GM12878 (cell line): ENCODE measurements at regions not wholly inside any gene's neighbourhood (a gene's known extent, or its start where the extent isn't known, plus 50 kb on each side); places are given as distances from the start of the nearest gene placed in this dataset.

Experiments
- CREB1 ChIP-seq: IDR thresholded peaks from 2 replicates; pipeline ENCODE4 v1.6.1; 2012; ENCODE audit warnings: low read depth, mild to moderate bottlenecking, inconsistent platforms
- FOS ChIP-seq: IDR thresholded peaks from 3 replicates; pipeline ENCODE4 v1.6.1; 2011; ENCODE audit warnings: borderline replicate concordance; ENCODE audit not compliant: insufficient read length; ENCODE audit errors: extremely low read depth
- GATAD2B ChIP-seq: fragments of 450-650 bp; conservative IDR thresholded peaks from 2 replicates; pipeline ENCODE4 v1.6.1; 2017; ENCODE audit warnings: low read depth, mild to moderate bottlenecking, moderate library complexity
- NRF1 ChIP-seq: conservative IDR thresholded peaks from 2 replicates; pipeline ENCODE4 v1.6.1; 2011; ENCODE audit warnings: mild to moderate bottlenecking, low read depth, low read length, improper control_type of control experiment
- PAX5 ChIP-seq: IDR thresholded peaks from 2 replicates; pipeline ENCODE4 v1.6.1; 2011; ENCODE audit warnings: low read depth, low read length, borderline replicate concordance
- SMAD1 ChIP-seq: fragments of 450-650 bp; IDR thresholded peaks from 2 replicates; pipeline ENCODE4 v1.6.1; 2018; ENCODE audit warnings: mild to moderate bottlenecking, low read depth; ENCODE audit not compliant: partially characterized antibody
- TF ChIP-seq, protein P1 (sequence below): IDR thresholded peaks from 2 replicates; pipeline ENCODE4 v1.6.1; 2012; ENCODE audit warnings: low read length, inconsistent platforms
- TF ChIP-seq, protein P2 (sequence below): fragments of 450-650 bp; IDR thresholded peaks from 2 replicates; pipeline ENCODE4 v1.6.1; 2017; ENCODE audit warnings: low read depth, mild to moderate bottlenecking, moderate library complexity
- TF ChIP-seq, protein P3 (sequence below): fragments of 450-650 bp; IDR thresholded peaks from 2 replicates; pipeline ENCODE4 v1.6.1; 2016; ENCODE audit warnings: mild to moderate bottlenecking, moderate library complexity, borderline replicate concordance

DNA sequence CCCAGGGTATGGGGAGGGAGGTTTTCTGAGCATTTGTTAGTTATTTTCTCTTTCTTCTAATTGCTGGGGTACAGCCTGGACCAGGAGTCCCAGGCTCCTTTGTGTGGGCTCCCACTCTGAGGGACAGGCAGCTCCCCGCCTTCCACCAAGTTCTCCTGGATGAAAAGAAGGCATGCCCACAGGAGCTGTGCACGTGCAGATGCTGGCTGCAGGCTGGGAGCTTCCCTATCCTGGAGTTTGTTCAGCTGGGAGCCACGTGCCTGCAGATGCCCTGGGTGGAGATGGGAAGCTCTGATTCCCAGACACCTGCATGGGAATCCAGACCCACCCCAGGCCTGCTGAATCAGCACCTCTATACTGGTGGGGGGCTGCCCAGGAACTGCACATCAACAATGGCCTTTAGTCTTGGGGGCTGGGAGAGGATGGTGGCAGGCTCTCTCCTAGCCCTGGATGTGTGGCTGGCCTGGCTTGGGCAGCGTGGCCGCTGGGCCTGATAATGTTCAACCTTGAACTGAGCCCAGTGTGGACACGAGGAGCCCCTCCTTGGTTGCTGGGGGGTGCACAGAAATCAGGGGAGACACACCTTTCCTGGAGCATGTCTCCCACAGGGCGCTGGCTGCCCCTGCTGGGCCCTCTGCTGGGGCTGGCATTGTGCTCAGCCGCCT is 233.6 kb upstream of the HS6ST1 start (continued):
- TF ChIP-seq, protein P1, sequence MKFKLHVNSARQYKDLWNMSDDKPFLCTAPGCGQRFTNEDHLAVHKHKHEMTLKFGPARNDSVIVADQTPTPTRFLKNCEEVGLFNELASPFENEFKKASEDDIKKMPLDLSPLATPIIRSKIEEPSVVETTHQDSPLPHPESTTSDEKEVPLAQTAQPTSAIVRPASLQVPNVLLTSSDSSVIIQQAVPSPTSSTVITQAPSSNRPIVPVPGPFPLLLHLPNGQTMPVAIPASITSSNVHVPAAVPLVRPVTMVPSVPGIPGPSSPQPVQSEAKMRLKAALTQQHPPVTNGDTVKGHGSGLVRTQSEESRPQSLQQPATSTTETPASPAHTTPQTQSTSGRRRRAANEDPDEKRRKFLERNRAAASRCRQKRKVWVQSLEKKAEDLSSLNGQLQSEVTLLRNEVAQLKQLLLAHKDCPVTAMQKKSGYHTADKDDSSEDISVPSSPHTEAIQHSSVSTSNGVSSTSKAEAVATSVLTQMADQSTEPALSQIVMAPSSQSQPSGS: no peak
- TF ChIP-seq PAX5: no peak
- TF ChIP-seq, protein P2, sequence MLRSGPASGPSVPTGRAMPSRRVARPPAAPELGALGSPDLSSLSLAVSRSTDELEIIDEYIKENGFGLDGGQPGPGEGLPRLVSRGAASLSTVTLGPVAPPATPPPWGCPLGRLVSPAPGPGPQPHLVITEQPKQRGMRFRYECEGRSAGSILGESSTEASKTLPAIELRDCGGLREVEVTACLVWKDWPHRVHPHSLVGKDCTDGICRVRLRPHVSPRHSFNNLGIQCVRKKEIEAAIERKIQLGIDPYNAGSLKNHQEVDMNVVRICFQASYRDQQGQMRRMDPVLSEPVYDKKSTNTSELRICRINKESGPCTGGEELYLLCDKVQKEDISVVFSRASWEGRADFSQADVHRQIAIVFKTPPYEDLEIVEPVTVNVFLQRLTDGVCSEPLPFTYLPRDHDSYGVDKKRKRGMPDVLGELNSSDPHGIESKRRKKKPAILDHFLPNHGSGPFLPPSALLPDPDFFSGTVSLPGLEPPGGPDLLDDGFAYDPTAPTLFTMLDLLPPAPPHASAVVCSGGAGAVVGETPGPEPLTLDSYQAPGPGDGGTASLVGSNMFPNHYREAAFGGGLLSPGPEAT: no peak
- no peak for TF ChIP-seq GATAD2B
- TF ChIP-seq SMAD1: no peak
- no peak for TF ChIP-seq CREB1
- TF ChIP-seq NRF1: no peak
- TF ChIP-seq, protein P3, sequence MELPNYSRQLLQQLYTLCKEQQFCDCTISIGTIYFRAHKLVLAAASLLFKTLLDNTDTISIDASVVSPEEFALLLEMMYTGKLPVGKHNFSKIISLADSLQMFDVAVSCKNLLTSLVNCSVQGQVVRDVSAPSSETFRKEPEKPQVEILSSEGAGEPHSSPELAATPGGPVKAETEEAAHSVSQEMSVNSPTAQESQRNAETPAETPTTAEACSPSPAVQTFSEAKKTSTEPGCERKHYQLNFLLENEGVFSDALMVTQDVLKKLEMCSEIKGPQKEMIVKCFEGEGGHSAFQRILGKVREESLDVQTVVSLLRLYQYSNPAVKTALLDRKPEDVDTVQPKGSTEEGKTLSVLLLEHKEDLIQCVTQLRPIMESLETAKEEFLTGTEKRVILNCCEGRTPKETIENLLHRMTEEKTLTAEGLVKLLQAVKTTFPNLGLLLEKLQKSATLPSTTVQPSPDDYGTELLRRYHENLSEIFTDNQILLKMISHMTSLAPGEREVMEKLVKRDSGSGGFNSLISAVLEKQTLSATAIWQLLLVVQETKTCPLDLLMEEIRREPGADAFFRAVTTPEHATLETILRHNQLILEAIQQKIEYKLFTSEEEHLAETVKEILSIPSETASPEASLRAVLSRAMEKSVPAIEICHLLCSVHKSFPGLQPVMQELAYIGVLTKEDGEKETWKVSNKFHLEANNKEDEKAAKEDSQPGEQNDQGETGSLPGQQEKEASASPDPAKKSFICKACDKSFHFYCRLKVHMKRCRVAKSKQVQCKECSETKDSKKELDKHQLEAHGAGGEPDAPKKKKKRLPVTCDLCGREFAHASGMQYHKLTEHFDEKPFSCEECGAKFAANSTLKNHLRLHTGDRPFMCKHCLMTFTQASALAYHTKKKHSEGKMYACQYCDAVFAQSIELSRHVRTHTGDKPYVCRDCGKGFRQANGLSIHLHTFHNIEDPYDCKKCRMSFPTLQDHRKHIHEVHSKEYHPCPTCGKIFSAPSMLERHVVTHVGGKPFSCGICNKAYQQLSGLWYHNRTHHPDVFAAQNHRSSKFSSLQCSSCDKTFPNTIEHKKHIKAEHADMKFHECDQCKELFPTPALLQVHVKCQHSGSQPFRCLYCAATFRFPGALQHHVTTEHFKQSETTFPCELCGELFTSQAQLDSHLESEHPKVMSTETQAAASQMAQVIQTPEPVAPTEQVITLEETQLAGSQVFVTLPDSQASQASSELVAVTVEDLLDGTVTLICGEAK: no peak
- TF ChIP-seq FOS: no peak
